ENCODE measurements at regions not wholly inside any gene's neighbourhood (a gene's known extent, or its start where the extent isn't known, plus 50 kb on each side); places are given as distances from the start of the nearest gene placed in this dataset.

DNA sequence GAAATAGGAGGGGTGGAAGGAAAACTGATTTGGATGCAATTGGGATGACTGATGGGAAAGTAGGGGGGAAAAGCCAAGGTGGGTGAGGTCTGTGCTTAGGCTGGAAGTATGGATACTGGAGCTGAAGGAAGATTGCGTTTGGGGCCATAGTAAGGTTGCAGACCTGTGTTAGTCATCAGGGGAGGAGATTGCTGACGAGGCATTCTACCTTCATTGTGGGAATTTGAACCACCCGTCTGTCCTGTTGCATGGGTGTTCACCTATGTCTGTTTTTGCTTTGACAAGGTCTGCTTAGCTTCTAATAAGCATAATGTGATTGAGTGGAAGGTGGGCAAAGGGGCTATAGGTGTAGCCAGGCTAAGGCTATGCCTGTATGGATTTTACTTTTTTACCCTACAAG is 323.8 kb downstream of the BLID start:
- no peak for DNase-seq

DNA sequence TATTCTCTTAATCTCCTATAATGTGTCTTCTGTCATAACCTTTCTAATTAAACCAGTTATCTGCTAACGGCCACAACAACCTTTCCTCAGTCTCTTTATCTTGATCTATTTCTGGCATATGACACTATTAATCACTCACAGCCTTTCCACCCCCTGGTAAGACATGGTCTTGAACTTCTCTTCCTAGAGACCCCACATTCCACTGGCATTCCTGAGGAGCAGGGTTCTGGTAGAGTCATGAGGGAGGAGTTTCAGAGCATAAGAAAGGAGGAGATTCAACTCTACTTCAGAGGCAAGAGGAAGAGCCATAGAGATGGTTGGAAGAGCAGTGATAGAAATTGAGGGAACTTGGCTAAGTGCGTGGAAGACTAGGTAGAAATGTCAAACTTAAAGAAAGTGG is 325.6 kb downstream of the BLID start:
- DNase-seq = no peak

DNA sequence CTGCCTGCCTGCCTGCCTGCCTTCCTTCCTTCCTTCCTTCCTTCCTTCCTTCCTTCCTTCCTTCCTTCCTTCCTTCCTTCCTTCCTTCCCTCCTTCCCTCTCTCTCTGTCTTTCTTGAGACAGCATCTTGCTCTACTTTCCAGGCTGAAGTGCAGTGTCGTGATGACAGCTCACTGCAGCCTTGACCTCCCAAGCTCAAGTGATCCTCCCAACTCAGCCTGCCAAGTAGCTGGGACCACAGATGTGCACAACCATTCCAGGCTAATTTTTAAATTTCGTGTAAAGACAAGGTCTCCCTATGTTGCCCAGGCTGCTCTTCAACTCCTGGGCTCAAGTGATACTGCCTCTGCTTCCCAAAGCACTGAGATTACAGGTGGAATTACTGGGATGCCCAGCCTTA is 328.2 kb upstream of the SORL1-AS1 start:
- no peak for DNase-seq

DNA sequence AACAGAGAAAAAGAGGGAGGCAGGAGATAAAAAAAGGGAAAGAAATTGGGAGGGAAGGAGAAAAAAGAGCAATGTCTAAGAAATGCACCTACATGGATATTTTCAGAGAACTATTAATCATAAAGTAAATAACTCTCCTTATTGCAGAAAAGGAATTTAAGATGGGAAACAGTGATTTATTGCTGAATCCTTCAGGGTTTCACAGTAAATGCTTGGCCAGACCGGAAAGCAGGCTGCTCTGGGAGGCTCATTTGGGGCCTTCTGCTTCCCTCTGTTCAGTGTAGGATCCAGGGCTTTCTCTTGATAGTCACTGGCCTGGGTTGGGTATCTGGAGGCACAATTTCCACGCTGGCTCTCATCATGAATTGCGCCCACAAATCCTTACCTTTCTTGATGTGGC is 324.3 kb upstream of the SORL1-AS1 start:
- DNase-seq = no peak

DNA sequence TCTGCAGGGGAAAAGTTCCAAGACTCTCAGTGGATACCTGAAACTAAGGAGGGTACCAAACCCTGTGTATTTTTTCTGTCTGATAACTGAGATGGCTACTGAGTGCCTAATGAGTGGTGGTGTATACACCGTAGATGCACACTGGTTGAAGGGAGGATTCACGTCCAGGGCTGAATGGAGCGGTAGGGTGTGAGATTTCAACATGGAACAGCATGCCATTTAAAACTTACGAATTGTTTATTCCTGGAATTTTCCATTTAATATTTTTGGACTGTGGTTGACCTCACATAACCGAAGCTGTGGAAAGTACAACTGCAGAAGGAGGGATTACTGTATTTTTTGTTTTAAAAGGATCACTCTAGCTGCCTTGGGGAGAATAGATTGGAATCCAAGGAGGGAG is 322.5 kb upstream of the SORL1-AS1 start:
- no peak for DNase-seq

DNA sequence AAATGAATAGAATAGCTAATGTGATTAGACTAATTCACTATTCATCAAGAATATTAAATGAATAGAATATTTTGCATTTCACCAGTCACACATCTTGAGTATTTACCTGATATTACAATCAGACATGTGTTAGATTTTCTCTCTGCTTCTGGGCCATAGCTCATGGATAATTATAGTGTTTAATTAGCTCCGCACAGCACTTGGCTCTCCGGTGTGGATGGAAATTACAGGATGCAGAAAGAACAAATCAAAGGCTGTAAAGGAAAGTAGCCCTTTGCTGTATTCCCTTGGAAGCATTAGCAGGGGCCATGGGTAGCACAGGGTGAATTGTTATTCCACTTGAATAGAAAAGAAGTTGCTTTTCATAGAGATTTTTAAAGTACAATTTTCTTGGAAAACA is 320.3 kb upstream of the SORL1-AS1 start:
- DNase-seq = no peak

DNA sequence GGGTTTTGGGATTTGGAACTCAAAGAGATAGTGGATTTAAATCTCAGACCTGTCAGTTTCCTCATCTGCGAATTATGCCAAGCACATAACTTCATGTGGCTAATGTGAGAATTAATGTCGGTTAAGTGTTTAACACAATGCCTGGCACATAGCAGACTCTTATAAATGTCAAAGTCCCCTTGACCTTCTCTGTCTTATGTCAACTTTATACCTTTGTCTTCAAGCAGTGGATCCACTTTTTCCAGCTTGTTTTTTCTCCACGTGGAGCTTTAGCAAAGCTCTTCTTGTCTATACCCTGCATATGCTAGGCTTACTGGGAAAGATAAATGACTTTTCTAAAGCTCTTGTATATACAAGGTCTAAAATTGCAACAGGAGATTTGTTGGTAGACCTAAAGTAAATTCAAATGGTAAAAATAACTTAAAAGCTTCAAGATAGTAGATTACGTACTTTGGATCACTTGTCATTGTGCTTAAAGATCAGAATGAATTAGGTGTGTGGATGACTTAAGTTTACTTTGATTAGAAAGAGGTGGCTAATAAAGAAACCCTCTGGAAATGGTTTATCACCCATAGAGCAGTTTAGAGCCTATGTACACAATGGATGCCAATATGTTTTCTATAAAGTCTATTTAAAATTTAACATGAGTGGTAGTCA is 318.3 kb upstream of the SORL1-AS1 start:
- DNase-seq = no peak

DNA sequence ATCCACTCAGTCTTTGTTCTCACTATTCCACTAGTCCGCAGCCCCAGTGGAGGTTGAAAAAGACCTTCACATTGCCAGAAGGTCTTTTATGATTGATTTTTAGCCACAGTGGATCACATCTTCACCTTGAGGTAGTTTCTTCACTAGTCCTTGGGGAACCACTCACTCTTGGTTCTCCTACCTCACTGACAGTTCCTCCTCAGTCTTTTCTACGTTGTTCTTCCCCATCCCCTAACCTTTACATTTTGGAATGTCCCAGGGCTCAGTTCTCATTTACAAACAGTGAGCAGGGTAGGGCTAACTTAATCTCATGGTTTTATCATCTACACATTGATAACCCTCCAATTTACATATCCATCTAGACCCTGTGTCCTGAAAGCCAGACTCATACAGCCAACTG is 316.4 kb upstream of the SORL1-AS1 start:
- no peak for DNase-seq

DNA sequence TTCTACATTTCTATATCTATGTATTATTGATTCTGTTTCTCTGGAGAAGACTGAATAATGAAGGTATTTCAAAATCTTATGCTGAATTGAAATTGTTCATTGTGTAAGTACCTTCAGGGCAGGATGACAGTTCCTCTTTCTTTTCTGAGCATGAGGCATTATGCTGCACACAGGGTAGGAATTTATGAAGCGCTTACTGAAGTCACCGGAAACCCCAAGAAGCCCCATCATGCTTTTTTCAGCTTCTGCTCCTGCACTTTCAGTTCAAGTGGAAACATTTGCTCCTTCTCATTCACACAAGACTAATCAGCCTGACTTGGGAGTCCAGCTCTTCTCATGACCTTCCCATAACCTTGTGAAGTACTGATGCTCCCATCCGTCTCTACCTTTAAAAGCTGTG is 314.7 kb upstream of the SORL1-AS1 start:
- no peak for DNase-seq

DNA sequence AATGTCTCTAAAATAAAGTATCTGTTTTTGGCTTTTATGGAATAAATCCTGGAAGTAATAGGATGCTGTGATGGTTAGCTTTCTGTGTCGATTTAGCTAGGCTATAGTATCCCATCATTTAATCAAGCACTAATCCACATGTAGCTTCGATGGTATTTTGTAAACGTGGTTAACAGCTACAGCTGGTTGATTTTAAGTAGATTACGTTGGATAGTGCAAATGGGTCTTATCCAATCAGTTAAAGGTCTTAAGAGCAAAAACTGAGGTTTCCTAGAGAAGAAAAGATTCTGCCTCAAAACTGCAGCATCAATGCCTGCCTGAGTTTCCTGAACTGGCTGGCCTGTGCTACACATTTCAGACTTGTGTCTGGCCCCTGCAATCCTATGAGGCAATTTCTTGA is 314.2 kb upstream of the SORL1-AS1 start:
- DNase-seq = no peak

DNA sequence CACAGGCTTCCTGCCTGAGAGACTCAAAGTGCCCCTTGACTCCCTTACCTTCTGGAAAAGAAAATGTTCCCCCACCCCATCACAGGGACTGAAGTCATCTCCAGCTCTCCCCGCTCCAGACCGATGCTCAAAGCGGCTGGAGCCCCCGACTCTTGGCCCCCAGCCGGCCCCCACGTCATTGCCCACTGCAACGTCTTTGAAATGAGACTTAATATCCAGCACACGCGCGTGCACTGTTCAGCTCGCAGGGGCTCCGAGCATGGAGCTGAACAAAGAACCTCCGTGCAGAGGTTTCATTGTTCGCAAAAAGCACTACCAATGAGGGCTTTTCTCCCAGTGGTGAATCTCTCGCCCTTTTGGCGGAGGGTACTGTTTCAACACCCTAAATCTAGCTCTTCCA is 313.4 kb upstream of the SORL1-AS1 start:
- DNase-seq = no peak

DNA sequence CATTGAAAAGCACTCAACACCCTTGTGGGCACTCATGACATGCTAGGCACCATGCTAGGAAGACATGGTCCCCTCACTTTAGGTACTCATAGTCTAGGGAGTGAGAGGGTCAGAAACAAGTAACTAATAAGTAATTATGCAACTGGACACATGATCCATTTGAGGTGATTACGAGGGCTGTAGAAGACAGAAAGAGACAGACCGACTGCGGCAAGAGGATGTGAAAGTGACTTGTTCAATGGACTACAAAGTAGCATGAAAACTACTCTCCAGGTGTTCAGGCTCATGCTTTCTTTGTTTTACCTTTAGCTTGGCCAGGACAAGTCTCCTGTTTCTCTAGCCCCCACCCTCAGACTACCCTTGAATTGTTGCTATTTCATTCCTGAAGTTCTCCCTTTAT is 310.8 kb upstream of the SORL1-AS1 start:
- no peak for DNase-seq

DNA sequence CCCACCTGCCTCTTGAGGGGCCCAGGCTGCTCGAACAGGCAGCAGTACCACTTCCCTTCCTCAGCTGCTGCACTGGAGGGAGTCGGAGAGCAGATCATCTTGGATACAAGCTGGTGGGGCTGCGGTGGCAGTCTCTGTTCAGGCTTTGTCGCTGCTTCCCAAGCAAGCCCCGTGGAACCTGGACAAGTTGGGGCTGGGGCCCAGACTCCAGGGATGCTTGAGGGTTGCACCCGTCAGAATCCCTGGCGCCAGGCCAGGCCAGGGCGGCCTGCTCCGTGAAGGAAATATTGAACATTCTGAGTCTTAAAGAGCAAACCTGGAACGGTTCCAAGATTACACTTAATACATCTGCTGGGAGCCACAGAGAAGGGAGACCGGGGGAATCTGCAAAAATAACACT is 310.1 kb upstream of the SORL1-AS1 start:
- DNase-seq = peak; percentile 46

DNA sequence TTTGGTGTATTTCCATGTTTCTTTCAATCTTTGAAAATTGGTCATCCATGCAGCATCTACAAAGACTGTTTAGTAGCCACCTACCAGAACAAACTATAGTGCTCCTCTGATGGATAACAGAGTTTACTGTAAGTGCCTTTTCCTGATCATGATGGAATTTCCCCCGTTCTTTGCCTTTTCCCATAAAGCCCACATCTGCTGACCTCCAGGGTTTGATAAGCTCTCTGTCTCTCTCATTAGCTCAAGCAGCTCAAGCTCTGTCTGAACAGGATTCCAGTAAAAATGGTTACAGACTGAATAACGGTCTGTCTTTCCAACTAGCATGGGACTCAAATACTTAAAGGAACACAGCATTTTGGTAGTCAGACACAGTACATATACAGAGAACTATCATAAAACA is 308.4 kb upstream of the SORL1-AS1 start:
- DNase-seq = no peak

DNA sequence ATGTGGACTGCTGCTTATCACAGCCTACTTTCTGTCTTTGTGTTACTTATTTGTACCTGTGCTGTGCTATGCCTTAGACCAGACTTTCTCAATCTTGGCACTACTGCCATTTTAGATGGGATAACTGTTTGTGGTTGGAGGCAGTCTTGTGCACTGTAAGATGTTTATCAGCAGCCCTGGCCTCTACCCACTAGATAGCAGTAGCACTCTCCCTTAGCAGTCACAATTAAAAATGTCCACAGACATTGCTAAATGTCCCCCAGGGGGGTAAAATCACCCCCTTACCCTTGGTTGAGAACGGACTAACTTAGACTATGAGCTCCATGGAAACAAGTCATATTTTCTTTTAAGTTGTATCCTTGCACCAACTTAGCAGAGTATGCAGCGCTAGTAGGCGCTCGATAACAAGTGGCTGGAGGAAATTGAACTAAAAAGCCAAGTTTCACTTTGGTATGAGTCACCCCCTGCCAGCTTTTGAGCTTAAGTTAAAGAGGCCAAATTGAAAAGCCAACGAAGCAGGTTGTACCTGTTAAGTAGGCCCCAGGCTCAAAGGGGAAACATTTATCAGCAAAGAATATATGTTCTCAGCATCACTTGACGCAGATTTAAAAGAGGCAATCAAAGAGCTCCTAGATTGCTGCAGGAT is 304.8 kb upstream of the SORL1-AS1 start:
- no peak for DNase-seq

DNA sequence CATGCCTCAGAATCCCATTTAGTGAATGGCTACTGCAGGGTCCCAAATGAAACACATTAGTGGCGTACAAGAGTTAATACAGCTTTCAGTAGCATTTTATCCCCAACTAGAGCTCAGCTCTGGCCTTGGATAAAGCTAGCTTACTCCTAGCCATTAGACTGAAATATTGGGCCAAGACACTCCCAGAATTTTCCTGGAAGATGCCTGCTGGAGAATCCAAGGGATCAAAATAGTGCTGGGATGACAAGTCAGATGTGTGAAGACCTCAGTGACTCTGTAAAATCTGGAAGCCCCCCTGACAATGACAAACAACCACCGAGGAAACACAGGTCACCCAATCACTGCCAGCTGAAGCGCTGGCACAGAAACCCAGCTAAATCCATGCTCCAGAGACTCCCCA is 303.1 kb upstream of the SORL1-AS1 start:
- no peak for DNase-seq

DNA sequence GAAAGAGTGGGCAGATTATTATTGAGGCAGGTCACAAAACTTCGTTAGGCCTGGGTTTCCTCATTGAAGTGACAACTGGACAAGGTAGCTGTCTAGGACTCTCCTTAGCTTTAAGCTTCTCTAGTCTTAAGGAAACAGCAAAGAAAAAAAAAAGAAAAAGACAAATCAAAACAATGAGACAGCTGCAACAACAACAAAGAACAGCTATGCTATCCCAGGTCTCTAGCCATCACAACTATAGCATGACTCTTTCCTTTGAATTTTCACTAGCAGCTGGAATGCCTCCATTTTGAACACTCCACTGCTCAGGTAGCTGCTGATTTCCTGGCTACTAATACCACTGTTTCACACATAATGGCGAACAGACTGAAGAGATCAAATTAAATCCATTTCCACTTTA is 302.4 kb upstream of the SORL1-AS1 start:
- DNase-seq = no peak

DNA sequence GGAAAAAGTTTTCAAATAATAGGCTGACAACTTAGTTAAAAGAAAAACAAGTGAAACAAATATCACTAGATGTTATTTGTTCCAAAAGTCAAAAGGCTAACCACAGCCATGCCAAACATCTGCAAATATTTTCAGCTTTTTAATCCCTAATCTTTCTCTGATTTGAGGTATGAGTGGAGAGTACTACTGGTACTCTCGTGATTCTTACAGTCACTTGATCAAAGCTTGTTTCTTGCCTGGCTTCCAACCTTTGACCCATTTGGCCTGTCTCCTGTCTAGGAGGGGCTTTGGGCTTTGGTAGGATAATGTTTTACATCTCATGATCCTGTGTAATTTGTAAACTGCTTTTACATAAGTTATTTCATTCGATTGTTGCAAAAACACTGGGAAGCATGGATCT is 301.8 kb upstream of the SORL1-AS1 start:
- DNase-seq = no peak

DNA sequence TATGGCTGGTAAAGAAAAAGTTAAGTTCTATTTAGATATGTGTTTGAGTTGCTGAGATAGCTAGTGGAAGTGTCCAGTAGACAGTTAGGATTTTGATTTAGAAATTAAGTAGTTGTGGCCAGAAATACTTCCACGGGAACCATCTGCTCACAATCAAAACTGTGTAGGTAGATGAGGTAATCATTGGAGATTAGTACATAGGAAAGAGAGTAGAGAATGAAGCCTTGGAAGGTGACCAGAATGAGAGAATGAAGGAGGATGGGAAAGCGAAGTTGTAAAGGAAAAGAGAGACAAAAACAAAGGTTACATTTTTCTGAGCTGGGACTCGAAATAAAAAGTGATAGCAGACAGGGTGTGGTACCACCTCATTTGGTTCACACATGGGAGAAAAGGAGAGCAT is 296.9 kb upstream of the SORL1-AS1 start:
- no peak for DNase-seq

DNA sequence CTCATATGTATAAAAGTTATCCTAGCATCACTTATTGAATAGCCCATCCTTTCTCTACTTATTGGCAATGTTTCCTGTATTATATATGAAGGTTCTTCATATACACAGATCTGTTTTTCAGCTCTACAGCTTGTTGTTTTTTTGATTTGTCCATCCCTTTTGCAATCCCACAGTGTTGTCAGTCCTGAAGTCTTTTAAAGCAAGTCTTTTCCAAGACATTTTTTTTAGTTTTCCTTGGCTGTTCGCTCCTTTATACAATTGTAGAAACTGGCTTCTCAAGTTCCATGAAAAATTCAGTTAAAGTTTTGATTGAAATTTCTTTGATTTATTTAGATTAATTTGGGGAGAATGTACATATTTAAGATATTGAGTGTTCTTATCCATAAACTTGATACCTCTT is 295.3 kb upstream of the SORL1-AS1 start:
- no peak for DNase-seq

DNA sequence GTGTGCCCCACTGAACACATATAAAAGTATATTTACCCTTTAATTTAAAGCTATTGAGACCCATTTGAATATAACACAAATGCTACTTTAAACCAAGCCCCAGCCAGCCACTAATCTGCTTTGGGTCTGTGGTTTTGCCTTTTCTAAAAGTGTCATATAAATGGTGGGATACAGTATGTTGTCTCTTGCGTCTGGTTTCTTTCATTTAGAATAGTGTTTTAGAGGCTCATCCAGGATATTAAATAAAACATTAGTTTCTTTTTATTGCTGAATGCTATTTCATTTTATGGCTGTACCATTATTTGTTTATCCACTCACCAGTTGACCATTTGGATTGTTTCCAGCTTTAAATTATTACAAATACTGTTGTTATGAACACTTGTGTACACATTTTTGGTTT is 290.5 kb upstream of the SORL1-AS1 start:
- no peak for DNase-seq

DNA sequence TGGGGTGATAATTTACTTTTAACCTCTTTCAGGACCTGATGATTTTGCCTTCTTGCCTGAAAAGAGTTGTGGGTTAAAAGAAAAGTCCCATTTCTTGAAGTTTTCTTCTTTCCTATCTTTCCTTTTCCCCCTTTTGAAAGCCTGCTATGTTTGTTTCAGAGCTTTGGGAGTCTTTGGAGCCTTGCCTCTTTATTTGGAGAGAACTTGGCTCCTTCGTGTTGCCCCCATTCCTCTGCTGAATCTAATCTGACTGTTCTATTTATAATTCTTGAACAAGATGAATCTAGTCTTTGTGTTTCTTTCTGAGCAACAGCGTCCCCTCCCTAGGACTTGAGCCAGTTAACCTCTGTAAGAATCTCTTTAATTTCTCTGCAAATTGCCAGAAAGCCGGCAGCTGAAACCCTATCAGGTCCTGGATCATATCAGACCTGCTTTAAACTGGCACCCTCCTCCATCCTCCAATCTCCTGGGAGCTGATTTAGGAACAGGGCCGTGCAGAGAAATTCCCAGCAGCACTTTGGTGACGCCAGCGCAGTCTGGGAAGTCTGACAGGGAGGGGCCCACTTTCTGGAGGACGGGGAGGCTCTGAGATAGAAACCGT is 289.1 kb upstream of the SORL1-AS1 start:
- DNase-seq = peak; percentile 26

DNA sequence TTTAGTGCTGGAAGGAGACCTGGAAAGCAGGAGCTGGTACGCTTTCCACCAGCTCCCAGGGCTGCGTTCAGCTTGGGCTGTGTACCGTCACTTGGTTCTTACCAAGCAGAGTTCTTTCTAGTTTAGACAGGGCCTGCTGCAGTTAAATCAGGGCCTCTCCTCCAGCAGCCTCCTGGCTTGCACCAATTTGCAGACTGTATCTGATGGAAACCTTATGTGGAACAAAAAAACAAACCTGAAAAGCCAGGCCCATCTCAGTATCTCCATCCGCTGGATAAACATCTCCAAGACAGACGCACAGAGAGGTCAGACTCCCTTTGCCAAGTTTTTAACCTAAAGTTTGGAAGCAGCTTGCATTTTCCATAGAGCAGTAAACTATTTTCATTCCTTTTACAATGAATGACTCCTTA is 288.6 kb upstream of the SORL1-AS1 start:
- DNase-seq = peak; percentile 41

DNA sequence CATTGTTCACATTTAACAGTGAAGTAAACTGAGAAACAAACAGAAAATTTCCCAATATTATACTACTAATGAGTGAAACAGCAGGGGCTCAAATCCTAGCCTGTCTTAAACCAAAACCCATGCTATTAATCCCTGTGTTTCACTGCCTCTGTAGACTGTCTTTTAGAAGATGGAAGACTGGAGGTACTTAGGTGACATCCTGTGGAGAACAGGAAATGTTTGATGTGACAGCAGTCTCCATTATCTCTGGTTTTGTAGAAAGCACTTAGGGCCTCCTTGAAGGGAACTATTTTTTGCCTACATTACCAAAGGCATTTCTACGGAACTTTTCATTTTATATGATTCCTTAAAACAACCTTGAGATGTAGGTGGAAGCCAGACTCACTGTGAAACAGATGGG is 288.1 kb upstream of the SORL1-AS1 start:
- DNase-seq = no peak

All from right kidney (tissue), 1 donor.